NOMO-1 (cell line): ENCODE measurements at regions not wholly inside any gene's neighbourhood (a gene's known extent, or its start where the extent isn't known, plus 50 kb on each side); places are given as distances from the start of the nearest gene placed in this dataset.
A peak's percentile ranks its signal among the peaks of the same experiment; 100 is the strongest.
"Not testable (repeated sequence)": the region's sequence is repeated elsewhere in the genome, so short reads cannot be mapped to it uniquely, and the experiment has no call there.

Experiments used
- DNase-seq, 2 experiments: peaks; one replicate each; lab custom pipeline; 2025; ENCODE audit not compliant: unreplicated experiment in 2 of 2; lab: John Stamatoyannopoulos, UW

DNA sequence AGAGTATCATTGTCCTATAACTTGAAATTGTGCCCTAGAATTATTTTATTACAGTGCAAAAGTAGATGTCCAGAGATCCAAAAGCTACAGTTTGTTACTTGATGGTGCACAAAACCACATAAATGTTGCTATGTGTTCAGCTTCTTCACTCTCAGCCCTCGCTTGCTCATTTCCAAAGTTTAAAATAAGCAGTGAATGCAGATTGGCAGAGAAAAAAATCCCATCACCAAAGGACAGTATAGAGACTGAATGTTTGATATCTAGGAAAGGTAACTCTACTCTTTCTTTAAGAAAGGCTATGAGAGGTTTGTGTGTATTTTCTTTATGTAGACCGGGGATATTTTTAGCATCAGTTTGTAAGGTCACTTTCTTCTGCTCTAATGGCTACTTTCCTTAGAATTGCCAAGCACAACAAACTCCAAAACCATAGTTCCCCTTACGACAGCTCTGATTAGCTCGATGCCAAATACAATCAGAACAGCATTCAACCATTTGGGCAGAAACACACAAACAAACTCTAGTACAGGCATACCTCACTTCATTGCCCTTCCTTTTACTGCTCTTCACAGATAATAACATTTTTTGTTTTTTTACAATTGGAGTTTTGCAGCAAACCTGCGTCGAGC is 164.1 kb upstream of the CCDC54 start:
- no peak for DNase-seq

DNA sequence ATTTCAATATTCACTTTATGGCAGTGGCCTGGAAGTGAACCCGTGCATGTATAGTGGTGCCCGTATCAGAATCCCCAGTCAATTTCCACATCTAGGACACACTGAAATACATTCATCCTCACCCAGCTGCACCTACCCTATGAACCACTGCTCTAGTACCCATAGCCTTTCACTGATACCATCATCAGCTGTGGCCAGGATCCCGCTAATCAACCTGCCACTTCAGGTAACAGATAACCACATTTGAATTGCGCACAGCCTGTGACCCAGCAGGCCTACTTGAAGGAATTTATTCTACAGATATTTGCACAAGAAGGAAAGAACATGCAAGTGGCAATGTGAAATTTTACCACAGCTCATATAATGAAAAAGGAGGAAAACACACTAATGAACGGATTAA is 161.0 kb upstream of the CCDC54 start:
- DNase-seq, result no peak

DNA sequence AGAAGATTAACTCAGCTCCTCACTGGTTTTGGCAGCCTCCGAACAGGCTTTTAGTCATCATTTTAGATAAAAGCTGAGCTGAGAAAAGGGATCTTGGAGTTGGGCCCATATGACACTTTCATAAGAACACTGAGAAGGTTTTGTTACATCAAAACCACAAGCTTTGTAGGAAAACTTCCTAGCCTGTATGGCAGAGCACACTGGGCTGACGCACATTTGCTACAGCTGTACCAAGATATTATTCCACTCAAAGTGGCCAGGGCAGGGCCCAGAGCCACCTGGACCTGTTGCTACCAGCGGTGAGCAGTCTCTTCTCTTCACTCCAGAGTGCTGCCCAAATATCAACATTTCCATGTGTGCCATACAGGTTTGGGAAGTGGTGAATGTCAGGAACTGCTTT is 160.5 kb upstream of the CCDC54 start:
- no peak for DNase-seq

- DNase-seq, result no peak
These were observed 160.1 kb upstream of the CCDC54 start for GRCh38 chr3:107217172-107217571.

DNA sequence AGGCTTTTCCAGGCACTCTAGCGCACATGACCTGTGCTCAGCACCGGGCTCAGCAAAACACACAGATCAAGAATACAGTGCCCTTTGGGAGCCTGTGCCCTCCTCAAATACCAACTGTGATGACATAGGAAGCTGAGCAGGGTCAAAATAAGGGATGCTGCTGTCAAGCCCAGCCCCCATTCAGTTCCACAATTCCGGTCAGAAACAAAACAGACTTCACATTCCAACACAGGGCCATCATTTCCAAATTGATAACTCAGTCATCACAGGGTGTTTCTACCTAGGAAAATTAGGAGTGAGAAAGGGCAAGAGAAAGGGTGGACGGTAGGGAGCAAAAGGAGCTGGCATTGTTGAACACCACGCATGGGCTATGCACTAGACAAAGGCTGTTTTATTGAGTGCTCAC is 158.4 kb upstream of the CCDC54 start:
- no peak for DNase-seq

GRCh38 chr3:107220538-107220937 is 156.7 kb upstream of the CCDC54 start:
- DNase-seq, result no peak

- DNase-seq, result no peak
These were observed 155.4 kb upstream of the CCDC54 start for GRCh38 chr3:107221856-107222255.

DNA sequence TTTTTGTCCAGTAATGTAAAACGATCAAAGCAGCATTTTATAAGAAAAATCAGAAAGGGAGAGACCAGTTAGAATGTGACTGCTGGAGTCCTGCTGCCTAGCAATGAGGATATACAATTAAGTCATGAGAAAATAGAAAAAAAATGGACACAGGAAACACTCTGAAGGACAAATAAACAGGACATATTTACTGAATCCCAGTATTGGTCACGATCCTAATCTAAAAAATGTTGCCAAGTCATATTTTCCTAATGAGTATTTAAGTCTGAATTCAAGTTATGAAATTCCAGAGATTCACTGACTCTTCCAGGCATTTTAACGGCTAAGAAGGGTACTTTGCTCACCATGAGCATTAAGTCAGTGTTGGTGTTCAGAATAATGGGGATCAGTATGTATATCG is 154.3 kb upstream of the CCDC54 start:
- DNase-seq, result no peak

DNA sequence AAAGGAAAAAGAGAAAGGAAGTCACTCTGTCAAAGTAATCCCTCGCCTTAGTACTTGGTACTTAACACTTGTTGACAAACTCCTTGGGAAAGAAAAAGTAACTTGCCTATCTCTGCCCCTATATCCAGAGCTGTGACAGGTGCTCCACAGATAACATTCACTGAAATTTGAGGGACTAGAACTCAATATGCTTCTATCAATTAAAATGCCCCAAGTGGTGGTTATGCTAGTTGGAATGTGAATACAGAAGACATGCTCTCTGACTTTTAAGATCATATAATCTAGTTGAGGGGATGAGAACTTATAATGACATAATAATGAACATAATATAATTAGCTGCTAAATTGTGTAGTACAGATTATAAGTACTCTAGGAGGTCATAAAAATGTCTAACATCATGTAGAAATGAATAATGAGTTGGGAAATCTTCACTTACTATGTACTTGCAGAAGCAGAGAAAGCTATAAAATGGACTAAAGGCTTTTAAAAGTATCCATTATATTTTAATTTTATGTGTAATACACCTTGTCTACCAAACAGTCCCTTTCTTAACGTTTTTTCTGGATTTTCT is 153.1 kb upstream of the CCDC54 start:
- DNase-seq, result no peak

DNA sequence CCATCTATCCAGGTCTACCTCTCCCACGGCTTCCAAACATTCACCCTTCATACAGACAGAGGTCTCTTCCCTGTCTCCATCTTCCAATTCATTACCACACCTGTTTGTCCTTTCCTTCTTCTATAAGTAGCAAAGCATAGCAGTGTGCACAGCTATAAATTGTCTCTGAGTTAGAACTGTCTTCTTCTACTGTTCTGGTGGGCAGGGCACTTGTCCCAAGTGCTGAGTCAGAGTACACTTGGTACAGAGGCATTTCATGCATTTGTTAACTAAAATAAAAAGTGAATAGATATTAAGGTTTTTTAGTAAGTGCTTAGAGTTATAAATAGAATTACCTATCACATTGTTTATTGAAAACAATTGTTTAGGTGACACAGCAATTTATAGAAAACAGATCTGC is 150.1 kb upstream of the CCDC54 start:
- DNase-seq, result no peak

DNA sequence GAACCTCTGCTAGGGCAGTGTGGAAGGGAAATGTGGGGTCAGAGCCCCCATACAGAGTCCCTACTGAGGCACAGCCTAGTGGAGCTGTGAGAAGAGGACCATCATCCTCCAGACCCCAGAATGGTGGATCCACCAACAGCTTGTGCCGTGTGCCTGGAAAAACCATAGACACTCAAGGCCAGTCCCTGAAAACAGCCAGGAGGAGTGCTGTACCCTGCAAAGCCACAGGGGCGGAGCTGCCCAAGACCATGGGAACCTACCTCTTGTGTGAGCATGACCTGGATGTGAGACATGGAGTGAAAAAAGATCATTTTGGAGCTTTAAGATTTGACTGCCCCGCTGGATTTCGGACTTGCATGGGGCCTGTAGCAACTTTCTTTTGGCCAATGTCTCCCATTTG is 143.4 kb upstream of the CCDC54 start:
- not testable (repeated sequence) for DNase-seq

- DNase-seq, result no peak
These were observed 141.9 kb upstream of the CCDC54 start for GRCh38 chr3:107235193-107235927.

DNA sequence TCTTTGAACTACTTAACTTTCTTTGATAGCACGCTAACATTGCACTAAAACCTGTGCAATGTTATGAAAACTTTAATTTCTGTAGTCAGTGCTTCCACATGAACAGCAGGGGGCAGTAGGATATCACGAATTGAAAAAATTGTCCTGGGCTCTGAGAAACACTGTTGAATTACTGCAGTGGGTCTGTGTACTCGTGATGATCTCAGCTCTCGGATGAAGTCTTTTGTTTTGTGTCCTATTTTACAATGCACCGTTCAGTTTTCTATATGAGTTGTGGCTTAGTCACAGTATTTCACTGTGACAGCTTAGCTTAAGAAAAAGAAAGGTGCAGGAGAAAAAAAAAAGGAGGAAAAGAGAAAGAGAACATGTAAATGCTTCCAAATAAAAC is 141.3 kb upstream of the CCDC54 start:
- DNase-seq, result peak; percentile 32 to 76

GRCh38 chr3:107236655-107237337 is 140.4 kb upstream of the CCDC54 start:
- DNase-seq, result no peak

GRCh38 chr3:107238787-107239186 is 138.5 kb upstream of the CCDC54 start:
- DNase-seq, result no peak

- no peak for DNase-seq
These were observed 137.5 kb upstream of the CCDC54 start for GRCh38 chr3:107239703-107240102.

- peak; percentile 44 to 76 for DNase-seq
These were observed 136.8 kb upstream of the CCDC54 start for GRCh38 chr3:107240183-107241091.

GRCh38 chr3:107241217-107241616 is 136.0 kb upstream of the CCDC54 start:
- peak; percentile 19 to 27 for DNase-seq

DNA sequence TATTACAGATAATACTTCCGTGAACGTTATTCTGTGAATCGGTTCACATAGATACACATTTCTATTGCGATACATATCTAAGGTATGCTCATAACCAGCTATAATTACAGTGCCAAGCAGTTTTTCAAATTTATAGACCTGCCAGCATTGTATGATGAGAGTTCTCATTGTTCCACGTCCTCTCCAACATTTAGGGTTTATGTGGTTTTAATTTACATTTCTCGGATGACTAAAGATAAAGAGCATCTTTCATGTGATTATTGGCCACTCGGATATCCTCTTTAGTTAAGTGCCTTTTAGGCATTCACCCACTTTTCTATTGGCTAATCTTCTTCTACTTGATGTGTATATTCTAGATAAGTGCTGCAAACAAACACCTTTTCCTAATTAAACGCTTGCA is 134.7 kb upstream of the CCDC54 start:
- DNase-seq, result no peak

DNA sequence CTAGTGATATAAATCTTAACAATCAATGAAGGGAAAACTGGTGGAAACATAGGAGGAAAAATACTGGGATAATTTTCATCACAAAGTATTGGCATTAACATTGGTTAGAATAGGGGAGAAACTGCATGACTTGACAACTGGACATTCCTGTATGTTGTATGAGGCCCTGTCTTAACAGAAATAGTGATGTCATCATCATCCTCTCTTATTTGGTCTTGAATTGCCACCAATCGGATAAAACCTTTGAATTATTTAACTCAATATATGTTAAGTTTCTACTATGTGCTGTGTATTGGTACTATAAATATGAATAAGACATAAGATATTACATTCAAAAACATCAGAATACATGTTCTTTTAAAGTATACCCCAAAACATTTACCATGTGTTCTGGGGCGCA is 130.1 kb upstream of the CCDC54 start:
- no peak for DNase-seq

- no peak for DNase-seq
These were observed 128.1 kb upstream of the CCDC54 start for GRCh38 chr3:107249132-107249531.
